Left forelimb (tissue), 1 donor: ENCODE measurements at regions not wholly inside any gene's neighbourhood (a gene's known extent, or its start where the extent isn't known, plus 50 kb on each side); places are given as distances from the start of the nearest gene placed in this dataset.

ENCODE experiments used
- DNase-seq: peaks from one replicate; pipeline ENCODE4 v3.0.0-alpha.2; 2018; ENCODE audit warnings: low spot score

- DNase-seq: no peak
These were observed 280.3 kb upstream of the JARID2 start for GRCh38 chr6:14965424-14966075.

GRCh38 chr6:14966096-14966905, 279.6 kb upstream of the JARID2 start:
- DNase-seq: no peak

- no peak for DNase-seq
These were observed 278.8 kb upstream of the JARID2 start for GRCh38 chr6:14966906-14967711.

- DNase-seq: no peak
These were observed 277.7 kb upstream of the JARID2 start for GRCh38 chr6:14968056-14968637.

GRCh38 chr6:14969126-14969525, 276.7 kb upstream of the JARID2 start:
- DNase-seq: no peak

GRCh38 chr6:14972379-14973067, 273.3 kb upstream of the JARID2 start:
- no peak for DNase-seq

GRCh38 chr6:14974372-14974771, 271.5 kb upstream of the JARID2 start:
- DNase-seq: no peak

- no peak for DNase-seq
These were observed 270.9 kb upstream of the JARID2 start for GRCh38 chr6:14974792-14975470.

GRCh38 chr6:14975471-14975817, 270.4 kb upstream of the JARID2 start:
- no peak for DNase-seq

GRCh38 chr6:14977747-14978382, 268.0 kb upstream of the JARID2 start:
- DNase-seq: no peak

- no peak for DNase-seq
These were observed 263.9 kb upstream of the JARID2 start for GRCh38 chr6:14981960-14982359.

- no peak for DNase-seq
These were observed 262.0 kb upstream of the JARID2 start for GRCh38 chr6:14983599-14984518.

- DNase-seq: no peak
These were observed 261.4 kb upstream of the JARID2 start for GRCh38 chr6:14984519-14984853.

GRCh38 chr6:14985366-14985765, 260.5 kb upstream of the JARID2 start:
- DNase-seq: no peak

GRCh38 chr6:14986370-14986769, 259.5 kb upstream of the JARID2 start:
- DNase-seq: no peak

- no peak for DNase-seq
These were observed 258.4 kb upstream of the JARID2 start for GRCh38 chr6:14987490-14987889.

- no peak for DNase-seq
These were observed 253.5 kb upstream of the JARID2 start for GRCh38 chr6:14992382-14992781.

- no peak for DNase-seq
These were observed 250.7 kb upstream of the JARID2 start for GRCh38 chr6:14995208-14995607.

GRCh38 chr6:14995966-14996602, 249.8 kb upstream of the JARID2 start:
- no peak for DNase-seq
